Endothelial cell of umbilical vein (primary cell): ENCODE measurements at regions not wholly inside any gene's neighbourhood (a gene's known extent, or its start where the extent isn't known, plus 50 kb on each side); places are given as distances from the start of the nearest gene placed in this dataset.

Experiments used
- BruUV-seq: library from RNA; stranded (reverse); fragments of 400-500 nt; replicated peaks from 2 replicates; lab custom pipeline; 2021; lab: Mats Ljungman, UMichigan
- CTCF ChIA-PET: fragments of 300-600, 350-600 bp; sonication (Branson Sonifier 250); formaldehyde crosslinking; loops from one replicate; lab custom pipeline; 2021; ENCODE audit warnings: antibody characterized with exemption, inconsistent platforms; lab: Charles Lee
- POLR2A ChIA-PET: fragments of 300-600, 350-600 bp; sonication (Branson Sonifier 250); formaldehyde crosslinking; loops from one replicate; lab custom pipeline; 2021; ENCODE audit warnings: antibody characterized with exemption, inconsistent platforms; lab: Charles Lee
- DNase-seq: peaks from one replicate; pipeline ENCODE4 v3.0.0-alpha.2; 2011; ENCODE audit warnings: low read depth, low spot score
- FAIRE-seq: peaks from 2 replicates; lab custom pipeline; 2011; peaks lifted over from hg19 to GRCh38; lab: Jason Lieb, UNC
- H2AFZ ChIP-seq: 2 replicates; pipeline ENCODE4 v1.6.0; 2012; ENCODE audit warnings: low read depth, low read length, control low read depth, inconsistent platforms
- H3K27ac ChIP-seq: 2 replicates; pipeline ENCODE4 v1.5.1; 2011; ENCODE audit warnings: low read depth, mild to moderate bottlenecking, control low read depth, low read length, moderate library complexity; ENCODE audit not compliant: insufficient read depth
- H3K27me3 ChIP-seq, 2 experiments: 2 replicates each; pipeline versions ENCODE4 v1.6.0 to v1.6.1; 2011; ENCODE audit warnings: low read length in 2 of 2, mixed read lengths in 1 of 2; ENCODE audit not compliant: control insufficient read depth in 2 of 2, insufficient read depth in 2 of 2
- H3K36me3 ChIP-seq, 2 experiments: 2 replicates in 1 of 2; 3 replicates in 1 of 2; pipeline ENCODE4 v1.5.1; 2011; ENCODE audit warnings: low read length in 2 of 2, mild to moderate bottlenecking in 1 of 2, moderate library complexity in 1 of 2; ENCODE audit not compliant: control insufficient read depth in 2 of 2, insufficient read depth in 2 of 2; ENCODE audit errors: extremely low read depth in 1 of 2
- H3K4me1 ChIP-seq: 3 replicates; pipeline ENCODE4 v1.5.1; 2011; ENCODE audit warnings: mild to moderate bottlenecking, low read length; ENCODE audit not compliant: control insufficient read depth, insufficient read depth; ENCODE audit errors: extremely low read depth
- H3K4me2 ChIP-seq: 2 replicates; pipeline ENCODE4 v1.6.1; 2011; ENCODE audit warnings: low read length, control low read depth, mixed read lengths; ENCODE audit not compliant: insufficient read depth
- H3K4me3 ChIP-seq, 3 experiments: fragments of 200-600 bp in 1 of 3; sonication (generic), shearing (Covaris generic) in 1 of 3; replicated peaks in 1 of 3; 2 replicates each; pipeline ENCODE4 v1.5.1; 2011 to 2016; ENCODE audit warnings: control low read depth in 3 of 3, low read length in 3 of 3, mild to moderate bottlenecking in 2 of 3, inconsistent platforms in 1 of 3, low read depth in 1 of 3, moderate library complexity in 1 of 3; ENCODE audit not compliant: insufficient read depth in 1 of 3
- H3K79me2 ChIP-seq: 2 replicates; pipeline ENCODE4 v1.6.0; 2012; ENCODE audit warnings: low read length, inconsistent platforms; ENCODE audit not compliant: control insufficient read depth, insufficient read depth
- H3K9ac ChIP-seq: replicated peaks from 2 replicates; pipeline ENCODE3; 2011; ENCODE audit warnings: low read length, control low read depth; ENCODE audit not compliant: insufficient read depth; ENCODE audit errors: extremely low read depth
- H3K9me1 ChIP-seq: replicated peaks from 3 replicates; pipeline ENCODE4 v1.6.0; 2011; ENCODE audit warnings: mild to moderate bottlenecking, low read length; ENCODE audit not compliant: control insufficient read depth, insufficient read depth; ENCODE audit errors: extremely low read depth
- H3K9me3 ChIP-seq: replicated peaks from 2 replicates; pipeline ENCODE4 v1.5.1; 2012; ENCODE audit warnings: low read length, inconsistent platforms; ENCODE audit not compliant: control insufficient read depth, insufficient read depth
- H4K20me1 ChIP-seq: replicated peaks from 2 replicates; pipeline ENCODE3; 2011; ENCODE audit warnings: mild to moderate bottlenecking, low read length; ENCODE audit not compliant: control insufficient read depth, insufficient read depth; ENCODE audit errors: extremely low read depth
- CTCF ChIP-seq, 2 donors: IDR thresholded peaks; 1 replicate in 1 of 2; 2 replicates in 1 of 2; pipeline ENCODE4 v1.5.1; 2011; ENCODE audit warnings: low read length in 2 of 2, mild to moderate bottlenecking in 2 of 2, moderate library complexity in 2 of 2, control low read depth in 1 of 2, inconsistent platforms in 1 of 2, low read depth in 1 of 2; ENCODE audit not compliant: insufficient read depth in 1 of 2; ENCODE audit errors: extremely low read depth in 1 of 2
- EZH2 ChIP-seq: IDR thresholded peaks from 2 replicates; pipeline ENCODE4 v1.6.1; 2012; ENCODE audit warnings: borderline replicate concordance, low read depth, mild to moderate bottlenecking, moderate library complexity, low read length, inconsistent platforms; ENCODE audit not compliant: severe bottlenecking
- FOS ChIP-seq: IDR thresholded peaks from 2 replicates; pipeline ENCODE4 v1.6.1; 2011; ENCODE audit warnings: mild to moderate bottlenecking, low read length, moderate library complexity, borderline replicate concordance; ENCODE audit not compliant: insufficient read depth
- GATA2 ChIP-seq: IDR thresholded peaks from 2 replicates; pipeline ENCODE4 v1.7.0; 2011; ENCODE audit warnings: low read depth, mild to moderate bottlenecking, moderate library complexity, mixed read lengths, low read length; ENCODE audit not compliant: insufficient read length, insufficient read depth
- JUN ChIP-seq: IDR thresholded peaks from 2 replicates; pipeline ENCODE4 v1.6.1; 2011; ENCODE audit warnings: borderline replicate concordance, low read depth; ENCODE audit not compliant: insufficient read length, insufficient read depth
- MYC ChIP-seq: IDR thresholded peaks from one replicate; pipeline ENCODE4 v1.6.1; 2011; ENCODE audit warnings: mild to moderate bottlenecking, low read depth, low read length
- POLR2A ChIP-seq: IDR thresholded peaks from 2 replicates; pipeline ENCODE4 v1.6.1; 2012; ENCODE audit warnings: low read depth, mild to moderate bottlenecking, control low read depth, low read length
- dilution Hi-C: fragments of 300-500 bp; cut with MboI; formaldehyde crosslinking; loops from one replicate; pipeline ENCODE4 v1.15.0; 2019; ENCODE audit warnings: low sequenced_read_pairs; ENCODE audit not compliant: extremely low pct_ligation_motif_present
- intact Hi-C: fragments of 100-400 bp; cut with micrococcal nuclease; formaldehyde crosslinking; loops from one replicate; pipeline ENCODE4 v1.10.0; 2022

DNA sequence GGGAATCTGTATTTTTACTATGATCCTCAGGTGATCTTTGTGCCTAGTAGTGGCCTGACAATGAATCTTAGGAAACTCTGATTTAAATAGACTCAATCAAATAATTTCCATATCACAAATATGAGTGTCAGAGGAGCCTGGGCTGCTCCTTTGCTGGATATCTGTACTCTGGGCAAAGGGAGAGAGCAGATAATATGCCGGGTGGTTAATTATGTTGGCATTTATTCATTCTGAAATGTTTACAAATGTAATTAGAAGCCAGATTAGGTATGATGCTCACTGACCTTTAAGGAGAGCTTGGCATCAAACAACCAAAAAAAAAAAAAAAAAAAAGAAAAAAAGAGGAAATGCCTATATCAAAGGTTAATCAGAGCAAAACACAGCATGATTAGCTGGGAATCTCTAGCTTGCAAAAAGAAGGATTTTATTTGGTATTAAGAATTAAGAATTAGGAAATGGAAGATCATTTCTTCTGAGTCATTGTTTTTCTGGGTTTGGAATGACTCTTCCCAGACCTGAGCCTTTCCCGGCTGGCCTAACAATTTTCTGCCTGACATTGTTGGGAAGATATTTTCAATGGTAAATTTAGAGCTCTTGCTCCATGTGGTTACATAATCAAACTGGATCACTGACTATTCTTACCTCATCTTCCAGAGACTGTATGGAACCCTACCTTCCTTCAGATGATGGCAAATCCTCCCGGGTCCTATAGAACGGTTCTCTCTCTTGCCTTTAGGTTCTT lies 365.3 kb downstream of the REEP3 start:
- Histone ChIP-seq H2AFZ (no peak overlapping the region), H3K9me1 (no peaks in the 10 kb centered on the region), H3K9ac (no peak overlapping the region), H3K27ac (no peak overlapping the region), H3K4me3 (no peak overlapping the region), H3K36me3 (no peaks in the 10 kb centered on the region), H4K20me1 (no peaks in the 10 kb centered on the region), H3K9me3 (no peaks in the 10 kb centered on the region), H3K4me2 (no peak overlapping the region), H3K79me2 (no peaks in the 10 kb centered on the region), H3K4me1 (no peaks in the 10 kb centered on the region), H3K27me3 (no peaks in the 10 kb centered on the region)
- ChIA-PET POLR2A (no interaction called here), CTCF (interaction anchor here (0.8 to 2.1 kb wide), 3 partner anchors 14 to 91 kb away, joined by 3 to 10 read pairs (median 3); no protein-coding TSS in a partner anchor)
- DNase-seq: no peak
- BruUV-seq: no TSS peak
- TF ChIP-seq GATA2 (no peak), CTCF (IDR thresholded peaks at IDR 0.05; ENCODE audit: extremely low read depth in 1 of 2, insufficient read depth in 1 of 2, low read depth in 1 of 2, low read length in 2 of 2) (no peak), JUN (no peak), MYC (no peak)
- dilution Hi-C loops (no loop called here), intact Hi-C loops (no loop called here)
- no peak for FAIRE-seq

DNA sequence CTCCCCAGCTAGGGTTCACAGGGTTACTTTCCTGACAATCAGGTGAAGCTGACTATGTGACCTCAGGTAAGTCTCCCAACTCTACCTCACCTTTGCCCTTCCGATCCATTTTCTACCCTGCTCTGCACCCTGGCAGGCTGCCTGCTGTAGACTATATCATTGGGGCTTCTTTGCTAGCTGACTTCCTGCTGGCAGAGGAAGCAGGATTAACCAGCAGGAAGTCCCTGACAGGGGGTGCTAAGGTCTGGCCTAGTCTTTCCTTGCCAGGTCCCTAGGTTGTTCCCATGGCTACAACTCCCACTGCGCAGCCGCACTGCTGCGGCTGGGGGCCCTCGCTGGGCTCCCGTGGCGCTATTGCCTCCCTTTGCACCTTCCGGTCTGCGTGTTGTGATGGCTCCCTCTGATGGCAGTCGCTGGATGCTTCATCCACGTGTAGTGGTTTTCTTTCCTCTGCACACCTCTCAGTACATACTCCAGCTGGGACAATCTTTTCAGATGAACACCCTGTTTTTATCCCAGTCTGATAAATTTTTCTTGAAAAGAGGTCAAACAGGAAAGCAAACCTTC lies 365.9 kb downstream of the REEP3 start:
- no TSS peak for BruUV-seq
- intact Hi-C loops: no loop called here
- no peak for FAIRE-seq

More for the DNA sequence above, 365.9 kb downstream of the REEP3 start:
- no peak overlapping the region for H2AFZ ChIP-seq
- no peak overlapping the region for H3K4me2 ChIP-seq
- TF ChIP-seq POLR2A (no peak), GATA2 (no peak), JUN (no peak), FOS (no peak), CTCF (IDR thresholded peaks at IDR 0.05; ENCODE audit: extremely low read depth in 1 of 2, insufficient read depth in 1 of 2, low read depth in 1 of 2, low read length in 2 of 2) (no peak), EZH2 (no peak)
- no peaks in the 10 kb centered on the region for H3K9me3 ChIP-seq
- no peak overlapping the region for H3K9ac ChIP-seq
- no peaks in the 10 kb centered on the region for H3K36me3 ChIP-seq
- CTCF ChIA-PET: interaction anchor here (0.8 to 2.1 kb wide), 3 partner anchors 14 to 90 kb away, joined by 3 to 10 read pairs (median 3); no protein-coding TSS in a partner anchor
- no peaks in the 10 kb centered on the region for H3K9me1 ChIP-seq
- no peaks in the 10 kb centered on the region for H3K27me3 ChIP-seq
- no peaks in the 10 kb centered on the region for H3K4me1 ChIP-seq
- H4K20me1 ChIP-seq: no peaks in the 10 kb centered on the region
- H3K79me2 ChIP-seq: no peaks in the 10 kb centered on the region
- no peak for DNase-seq
- H3K4me3 ChIP-seq: no peak overlapping the region
- dilution Hi-C loops: no loop called here
- POLR2A ChIA-PET: no interaction called here
- H3K27ac ChIP-seq: no peak overlapping the region
